ENCODE measurements at regions not wholly inside any gene's neighbourhood (a gene's known extent, or its start where the extent isn't known, plus 50 kb on each side); places are given as distances from the start of the nearest gene placed in this dataset.

DNA sequence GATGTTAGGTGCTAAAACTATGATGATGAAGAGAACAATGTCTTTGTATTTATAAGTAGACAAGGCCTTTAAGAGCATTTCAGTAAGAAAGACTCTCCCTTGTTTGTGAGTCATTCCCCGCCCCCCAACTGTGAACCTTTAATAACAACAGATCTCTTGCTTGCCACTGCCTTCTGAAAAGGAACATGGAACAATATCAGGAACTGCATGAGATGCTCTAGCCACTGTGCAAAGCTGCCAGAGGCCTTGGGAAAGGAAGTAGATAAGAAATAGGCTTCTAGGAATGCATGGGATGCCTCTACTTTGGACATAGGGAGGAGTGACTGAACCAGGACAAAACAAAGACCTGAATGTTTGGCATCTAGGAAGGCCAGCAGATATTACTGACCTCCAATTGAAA, 296.1 kb upstream of the MPDZ start:
- H3K9ac ChIP-seq (ENCODE audit: control insufficient read depth, insufficient read depth, low read length): no peak overlapping the region
- H3K27ac ChIP-seq (ENCODE audit: control insufficient read depth, insufficient read depth): no peak overlapping the region
- no peaks in the 10 kb centered on the region for H3K27me3 ChIP-seq (replicated peaks in 1 of 2; ENCODE audit: control insufficient read depth in 2 of 2, insufficient read depth in 2 of 2, low read length in 1 of 2)
- no peaks in the 10 kb centered on the region for H3K79me2 ChIP-seq (ENCODE audit: control insufficient read depth, insufficient read depth, low read length)
- no peaks in the 10 kb centered on the region for H3K4me1 ChIP-seq (ENCODE audit: control insufficient read depth, insufficient read depth, low read length)
- CTCF ChIA-PET: no interaction called here
- DNase-seq (ENCODE audit: low read depth, low spot score) (no peak), ATAC-seq (no peak), FAIRE-seq (no peak)
- H2AFZ ChIP-seq (ENCODE audit: control insufficient read depth, low read depth, low read length): no peak overlapping the region
- intact Hi-C loops (cut with micrococcal nuclease; ENCODE audit: unreplicated experiment) (no loop called here), in situ Hi-C loops (cut with MboI) (no loop called here)
- BruUV-seq (replicated peaks): no TSS peak
- H4K20me1 ChIP-seq (ENCODE audit: control insufficient read depth, insufficient read depth): no peaks in the 10 kb centered on the region
- H3K36me3 ChIP-seq (ENCODE audit: control insufficient read depth in 2 of 2, insufficient read depth in 2 of 2, low read length in 1 of 2): no peaks in the 10 kb centered on the region
- H3K4me2 ChIP-seq (ENCODE audit: control insufficient read depth, insufficient read depth): no peak overlapping the region
- TF ChIP-seq GABPA (IDR thresholded peaks at IDR 0.05; ENCODE audit: low read depth): no peak
- TF ChIP-seq, protein P1, sequence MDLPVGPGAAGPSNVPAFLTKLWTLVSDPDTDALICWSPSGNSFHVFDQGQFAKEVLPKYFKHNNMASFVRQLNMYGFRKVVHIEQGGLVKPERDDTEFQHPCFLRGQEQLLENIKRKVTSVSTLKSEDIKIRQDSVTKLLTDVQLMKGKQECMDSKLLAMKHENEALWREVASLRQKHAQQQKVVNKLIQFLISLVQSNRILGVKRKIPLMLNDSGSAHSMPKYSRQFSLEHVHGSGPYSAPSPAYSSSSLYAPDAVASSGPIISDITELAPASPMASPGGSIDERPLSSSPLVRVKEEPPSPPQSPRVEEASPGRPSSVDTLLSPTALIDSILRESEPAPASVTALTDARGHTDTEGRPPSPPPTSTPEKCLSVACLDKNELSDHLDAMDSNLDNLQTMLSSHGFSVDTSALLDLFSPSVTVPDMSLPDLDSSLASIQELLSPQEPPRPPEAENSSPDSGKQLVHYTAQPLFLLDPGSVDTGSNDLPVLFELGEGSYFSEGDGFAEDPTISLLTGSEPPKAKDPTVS (IDR thresholded peaks at IDR 0.05; ENCODE audit: low read depth, low read length): no peak
- TF ChIP-seq IKZF1 (conservative IDR thresholded peaks at IDR 0.05): no peak
- TF ChIP-seq MTA2 (IDR thresholded peaks at IDR 0.05; ENCODE audit: low read depth): no peak
- TF ChIP-seq KLF5 (IDR thresholded peaks at IDR 0.05; ENCODE audit: partially characterized antibody): no peak
- TF ChIP-seq DPF2 (IDR thresholded peaks at IDR 0.05): no peak
- no peak for TF ChIP-seq NFYA (IDR thresholded peaks at IDR 0.05; ENCODE audit: borderline replicate concordance, low read depth, low read length)
- no peak for TF ChIP-seq KAT2A (conservative IDR thresholded peaks at IDR 0.05; ENCODE audit: control insufficient read depth, low read depth, low read length)
- no peak for TF ChIP-seq YBX1 (IDR thresholded peaks at IDR 0.05)
- TF ChIP-seq ZNF274 (IDR thresholded peaks at IDR 0.05; ENCODE audit: insufficient read depth, insufficient read length): no peak
- TF ChIP-seq, protein P2, sequence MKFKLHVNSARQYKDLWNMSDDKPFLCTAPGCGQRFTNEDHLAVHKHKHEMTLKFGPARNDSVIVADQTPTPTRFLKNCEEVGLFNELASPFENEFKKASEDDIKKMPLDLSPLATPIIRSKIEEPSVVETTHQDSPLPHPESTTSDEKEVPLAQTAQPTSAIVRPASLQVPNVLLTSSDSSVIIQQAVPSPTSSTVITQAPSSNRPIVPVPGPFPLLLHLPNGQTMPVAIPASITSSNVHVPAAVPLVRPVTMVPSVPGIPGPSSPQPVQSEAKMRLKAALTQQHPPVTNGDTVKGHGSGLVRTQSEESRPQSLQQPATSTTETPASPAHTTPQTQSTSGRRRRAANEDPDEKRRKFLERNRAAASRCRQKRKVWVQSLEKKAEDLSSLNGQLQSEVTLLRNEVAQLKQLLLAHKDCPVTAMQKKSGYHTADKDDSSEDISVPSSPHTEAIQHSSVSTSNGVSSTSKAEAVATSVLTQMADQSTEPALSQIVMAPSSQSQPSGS (IDR thresholded peaks at IDR 0.05; ENCODE audit: low read length): no peak
- TF ChIP-seq SRF (IDR thresholded peaks at IDR 0.05; ENCODE audit: low read depth in 2 of 2, low read length in 2 of 2): no peak
- TF ChIP-seq, protein P3, sequence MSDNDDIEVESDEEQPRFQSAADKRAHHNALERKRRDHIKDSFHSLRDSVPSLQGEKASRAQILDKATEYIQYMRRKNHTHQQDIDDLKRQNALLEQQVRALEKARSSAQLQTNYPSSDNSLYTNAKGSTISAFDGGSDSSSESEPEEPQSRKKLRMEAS (IDR thresholded peaks at IDR 0.05; ENCODE audit: low read depth, low read length): no peak
- TF ChIP-seq ZNF207 (IDR thresholded peaks at IDR 0.05; ENCODE audit: borderline replicate concordance): no peak
- TF ChIP-seq, protein P4, sequence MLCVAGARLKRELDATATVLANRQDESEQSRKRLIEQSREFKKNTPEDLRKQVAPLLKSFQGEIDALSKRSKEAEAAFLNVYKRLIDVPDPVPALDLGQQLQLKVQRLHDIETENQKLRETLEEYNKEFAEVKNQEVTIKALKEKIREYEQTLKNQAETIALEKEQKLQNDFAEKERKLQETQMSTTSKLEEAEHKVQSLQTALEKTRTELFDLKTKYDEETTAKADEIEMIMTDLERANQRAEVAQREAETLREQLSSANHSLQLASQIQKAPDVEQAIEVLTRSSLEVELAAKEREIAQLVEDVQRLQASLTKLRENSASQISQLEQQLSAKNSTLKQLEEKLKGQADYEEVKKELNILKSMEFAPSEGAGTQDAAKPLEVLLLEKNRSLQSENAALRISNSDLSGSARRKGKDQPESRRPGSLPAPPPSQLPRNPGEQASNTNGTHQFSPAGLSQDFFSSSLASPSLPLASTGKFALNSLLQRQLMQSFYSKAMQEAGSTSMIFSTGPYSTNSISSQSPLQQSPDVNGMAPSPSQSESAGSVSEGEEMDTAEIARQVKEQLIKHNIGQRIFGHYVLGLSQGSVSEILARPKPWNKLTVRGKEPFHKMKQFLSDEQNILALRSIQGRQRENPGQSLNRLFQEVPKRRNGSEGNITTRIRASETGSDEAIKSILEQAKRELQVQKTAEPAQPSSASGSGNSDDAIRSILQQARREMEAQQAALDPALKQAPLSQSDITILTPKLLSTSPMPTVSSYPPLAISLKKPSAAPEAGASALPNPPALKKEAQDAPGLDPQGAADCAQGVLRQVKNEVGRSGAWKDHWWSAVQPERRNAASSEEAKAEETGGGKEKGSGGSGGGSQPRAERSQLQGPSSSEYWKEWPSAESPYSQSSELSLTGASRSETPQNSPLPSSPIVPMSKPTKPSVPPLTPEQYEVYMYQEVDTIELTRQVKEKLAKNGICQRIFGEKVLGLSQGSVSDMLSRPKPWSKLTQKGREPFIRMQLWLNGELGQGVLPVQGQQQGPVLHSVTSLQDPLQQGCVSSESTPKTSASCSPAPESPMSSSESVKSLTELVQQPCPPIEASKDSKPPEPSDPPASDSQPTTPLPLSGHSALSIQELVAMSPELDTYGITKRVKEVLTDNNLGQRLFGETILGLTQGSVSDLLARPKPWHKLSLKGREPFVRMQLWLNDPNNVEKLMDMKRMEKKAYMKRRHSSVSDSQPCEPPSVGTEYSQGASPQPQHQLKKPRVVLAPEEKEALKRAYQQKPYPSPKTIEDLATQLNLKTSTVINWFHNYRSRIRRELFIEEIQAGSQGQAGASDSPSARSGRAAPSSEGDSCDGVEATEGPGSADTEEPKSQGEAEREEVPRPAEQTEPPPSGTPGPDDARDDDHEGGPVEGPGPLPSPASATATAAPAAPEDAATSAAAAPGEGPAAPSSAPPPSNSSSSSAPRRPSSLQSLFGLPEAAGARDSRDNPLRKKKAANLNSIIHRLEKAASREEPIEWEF (IDR thresholded peaks at IDR 0.05; ENCODE audit: insufficient replicate concordance, low read depth, low read length): no peak
- no peak for TF ChIP-seq RAD51 (IDR thresholded peaks at IDR 0.05)
- TF ChIP-seq SREBF2 (IDR thresholded peaks at IDR 0.05; ENCODE audit: low read length): no peak
- no peak for TF ChIP-seq RAD21 (IDR thresholded peaks at IDR 0.05; ENCODE audit: insufficient read depth, low read depth, low read length)
- H3K9me3 ChIP-seq (replicated peaks; ENCODE audit: control insufficient read depth, insufficient read depth, low read length): no peaks in the 10 kb centered on the region
- SMC1A ChIA-PET (ENCODE audit: uncharacterized antibody, unreplicated experiment): no interaction called here
- WGBS (ENCODE audit: insufficient coverage, insufficient replicate concordance, low lambda C conversion rate, missing lambda C conversion rate): 0% methylated on average over 1 of the region's 1 CpG
- RAD21 ChIA-PET (ENCODE audit: unreplicated experiment): no interaction called here
- H3K4me3 ChIP-seq: no peak overlapping the region
- POLR2A ChIA-PET: no interaction called here
